ENCODE measurements at regions not wholly inside any gene's neighbourhood (a gene's known extent, or its start where the extent isn't known, plus 50 kb on each side); places are given as distances from the start of the nearest gene placed in this dataset.

GRCh38 chr4:108352664-108353308 lies 184.1 kb upstream of the LEF1 start:
- 67% methylated on average over 1 of the region's 6 CpGs for WGBS (ENCODE audit: insufficient coverage)
- H3K27ac ChIP-seq (ENCODE audit: low read depth, low read length): peak overlapping the region; percentile 12
- no peak for DNase-seq (ENCODE audit: low read depth in 4 of 6, low spot score in 6 of 6)
- H3K4me3 ChIP-seq (ENCODE audit: low read depth, low read length): no peak overlapping the region
- H3K4me1 ChIP-seq (ENCODE audit: control insufficient read depth, insufficient read depth, low read length): peaks cover 9% of the 10 kb centered on the region
- H3K27me3 ChIP-seq (ENCODE audit: control insufficient read depth, insufficient read depth, low read length): no peaks in the 10 kb centered on the region
- no peaks in the 10 kb centered on the region for H3K36me3 ChIP-seq (ENCODE audit: control insufficient read depth, insufficient read depth, low read length)
- H3K9me3 ChIP-seq (ENCODE audit: control insufficient read depth, insufficient read depth, low read length): no peaks in the 10 kb centered on the region

GRCh38 chr4:108351791-108352190 lies 183.1 kb upstream of the LEF1 start:
- WGBS (ENCODE audit: insufficient coverage): no CpG with 5 or more reads among the region's 1 CpG
- no peak overlapping the region for H3K4me3 ChIP-seq (ENCODE audit: low read depth, low read length)
- peak overlapping the region; percentile 4 for H3K27ac ChIP-seq (ENCODE audit: low read depth, low read length)
- H3K27me3 ChIP-seq (ENCODE audit: control insufficient read depth, insufficient read depth, low read length): no peaks in the 10 kb centered on the region
- peaks cover 9% of the 10 kb centered on the region for H3K4me1 ChIP-seq (ENCODE audit: control insufficient read depth, insufficient read depth, low read length)
- H3K36me3 ChIP-seq (ENCODE audit: control insufficient read depth, insufficient read depth, low read length): no peaks in the 10 kb centered on the region
- DNase-seq (ENCODE audit: low read depth in 4 of 6, low spot score in 6 of 6): no peak
- no peaks in the 10 kb centered on the region for H3K9me3 ChIP-seq (ENCODE audit: control insufficient read depth, insufficient read depth, low read length)

GRCh38 chr4:108350332-108350731 lies 181.6 kb upstream of the LEF1 start:
- DNase-seq (ENCODE audit: low read depth in 4 of 6, low spot score in 6 of 6): no peak
- Histone ChIP-seq H3K27me3 (ENCODE audit: control insufficient read depth, insufficient read depth, low read length) (no peaks in the 10 kb centered on the region), H3K27ac (ENCODE audit: low read depth, low read length) (no peak overlapping the region), H3K4me1 (ENCODE audit: control insufficient read depth, insufficient read depth, low read length) (peaks cover 6% of the 10 kb centered on the region), H3K4me3 (ENCODE audit: low read depth, low read length) (no peak overlapping the region), H3K36me3 (ENCODE audit: control insufficient read depth, insufficient read depth, low read length) (no peaks in the 10 kb centered on the region), H3K9me3 (ENCODE audit: control insufficient read depth, insufficient read depth, low read length) (no peaks in the 10 kb centered on the region)
- WGBS (ENCODE audit: insufficient coverage): 87% methylated on average over 7 of the region's 14 CpGs

GRCh38 chr4:108346818-108347210 lies 178.1 kb upstream of the LEF1 start:
- WGBS (ENCODE audit: insufficient coverage): 100% methylated on average over 1 of the region's 1 CpG
- DNase-seq (ENCODE audit: low read depth in 4 of 6, low spot score in 6 of 6): no peak
- peaks cover 4% of the 10 kb centered on the region for H3K4me1 ChIP-seq (ENCODE audit: control insufficient read depth, insufficient read depth, low read length)

GRCh38 chr4:108345862-108346817 lies 177.4 kb upstream of the LEF1 start:
- H3K27me3 ChIP-seq (ENCODE audit: control insufficient read depth, insufficient read depth, low read length): no peaks in the 10 kb centered on the region
- DNase-seq (ENCODE audit: low read depth in 4 of 6, low spot score in 6 of 6): no peak
- peaks cover 4% of the 10 kb centered on the region for H3K4me1 ChIP-seq (ENCODE audit: control insufficient read depth, insufficient read depth, low read length)
- WGBS (ENCODE audit: insufficient coverage): no CpG with 5 or more reads among the region's 2 CpGs
- peak overlapping the region; percentile 68 for H3K27ac ChIP-seq (ENCODE audit: low read depth, low read length)
- H3K4me3 ChIP-seq (ENCODE audit: low read depth, low read length): no peak overlapping the region
- H3K36me3 ChIP-seq (ENCODE audit: control insufficient read depth, insufficient read depth, low read length): no peaks in the 10 kb centered on the region
- H3K9me3 ChIP-seq (ENCODE audit: control insufficient read depth, insufficient read depth, low read length): no peaks in the 10 kb centered on the region

More at GRCh38 chr4:108346818-108347210, 178.1 kb upstream of the LEF1 start:
- no peaks in the 10 kb centered on the region for H3K27me3 ChIP-seq (ENCODE audit: control insufficient read depth, insufficient read depth, low read length)
- no peak overlapping the region for H3K4me3 ChIP-seq (ENCODE audit: low read depth, low read length)
- H3K27ac ChIP-seq (ENCODE audit: low read depth, low read length): peak overlapping the region; percentile 68
- no peaks in the 10 kb centered on the region for H3K36me3 ChIP-seq (ENCODE audit: control insufficient read depth, insufficient read depth, low read length)
- H3K9me3 ChIP-seq (ENCODE audit: control insufficient read depth, insufficient read depth, low read length): no peaks in the 10 kb centered on the region

- WGBS (ENCODE audit: insufficient coverage): 86% methylated on average over 3 of the region's 3 CpGs
- Histone ChIP-seq H3K36me3 (ENCODE audit: control insufficient read depth, insufficient read depth, low read length) (no peaks in the 10 kb centered on the region), H3K4me1 (ENCODE audit: control insufficient read depth, insufficient read depth, low read length) (no peaks in the 10 kb centered on the region), H3K27ac (ENCODE audit: low read depth, low read length) (peak overlapping the region; percentile 41), H3K27me3 (ENCODE audit: control insufficient read depth, insufficient read depth, low read length) (no peaks in the 10 kb centered on the region), H3K4me3 (ENCODE audit: low read depth, low read length) (no peak overlapping the region), H3K9me3 (ENCODE audit: control insufficient read depth, insufficient read depth, low read length) (no peaks in the 10 kb centered on the region)
- no peak for DNase-seq (ENCODE audit: low read depth in 4 of 6, low spot score in 6 of 6)
Measured at GRCh38 chr4:108342325-108342970, 173.7 kb upstream of the LEF1 start.

- Histone ChIP-seq H3K4me1 (ENCODE audit: control insufficient read depth, insufficient read depth, low read length) (peaks cover 3% of the 10 kb centered on the region), H3K27me3 (ENCODE audit: control insufficient read depth, insufficient read depth, low read length) (no peaks in the 10 kb centered on the region), H3K27ac (ENCODE audit: low read depth, low read length) (no peak overlapping the region), H3K9me3 (ENCODE audit: control insufficient read depth, insufficient read depth, low read length) (no peaks in the 10 kb centered on the region), H3K4me3 (ENCODE audit: low read depth, low read length) (no peak overlapping the region), H3K36me3 (ENCODE audit: control insufficient read depth, insufficient read depth, low read length) (no peaks in the 10 kb centered on the region)
- DNase-seq (ENCODE audit: low read depth in 4 of 6, low spot score in 6 of 6): peak in 1 of 6 donors; percentile 34
- WGBS (ENCODE audit: insufficient coverage): 83% methylated on average over 1 of the region's 1 CpG
Measured at GRCh38 chr4:108337923-108338322, 169.2 kb upstream of the LEF1 start.

- DNase-seq (ENCODE audit: low read depth in 4 of 6, low spot score in 6 of 6): no peak
- Histone ChIP-seq H3K36me3 (ENCODE audit: control insufficient read depth, insufficient read depth, low read length) (no peaks in the 10 kb centered on the region), H3K9me3 (ENCODE audit: control insufficient read depth, insufficient read depth, low read length) (no peaks in the 10 kb centered on the region), H3K27ac (ENCODE audit: low read depth, low read length) (no peak overlapping the region), H3K4me1 (ENCODE audit: control insufficient read depth, insufficient read depth, low read length) (peaks cover 3% of the 10 kb centered on the region), H3K4me3 (ENCODE audit: low read depth, low read length) (no peak overlapping the region), H3K27me3 (ENCODE audit: control insufficient read depth, insufficient read depth, low read length) (no peaks in the 10 kb centered on the region)
Measured at GRCh38 chr4:108336076-108336475, 167.3 kb upstream of the LEF1 start.

- H3K36me3 ChIP-seq (ENCODE audit: control insufficient read depth, insufficient read depth, low read length): no peaks in the 10 kb centered on the region
- 33% methylated on average over 1 of the region's 7 CpGs for WGBS (ENCODE audit: insufficient coverage)
- peak in 1 of 6 donors; percentile 12 for DNase-seq (ENCODE audit: low read depth in 4 of 6, low spot score in 6 of 6)
Measured at GRCh38 chr4:108335081-108335480, 166.3 kb upstream of the LEF1 start.

More at GRCh38 chr4:108335081-108335480, 166.3 kb upstream of the LEF1 start:
- Histone ChIP-seq H3K4me1 (ENCODE audit: control insufficient read depth, insufficient read depth, low read length) (peaks cover 3% of the 10 kb centered on the region), H3K27ac (ENCODE audit: low read depth, low read length) (no peak overlapping the region), H3K27me3 (ENCODE audit: control insufficient read depth, insufficient read depth, low read length) (no peaks in the 10 kb centered on the region), H3K9me3 (ENCODE audit: control insufficient read depth, insufficient read depth, low read length) (no peaks in the 10 kb centered on the region), H3K4me3 (ENCODE audit: low read depth, low read length) (no peak overlapping the region)
